Endothelial cell of umbilical vein (primary cell): ENCODE measurements at regions not wholly inside any gene's neighbourhood (a gene's known extent, or its start where the extent isn't known, plus 50 kb on each side); places are given as distances from the start of the nearest gene placed in this dataset.

Experiments used
- BruUV-seq: library from RNA; stranded (reverse); fragments of 400-500 nt; replicated peaks from 2 replicates; lab custom pipeline; 2021; lab: Mats Ljungman, UMichigan
- CTCF ChIA-PET: fragments of 300-600, 350-600 bp; sonication (Branson Sonifier 250); formaldehyde crosslinking; loops from one replicate; lab custom pipeline; 2021; ENCODE audit warnings: antibody characterized with exemption, inconsistent platforms; lab: Charles Lee
- POLR2A ChIA-PET: fragments of 300-600, 350-600 bp; sonication (Branson Sonifier 250); formaldehyde crosslinking; loops from one replicate; lab custom pipeline; 2021; ENCODE audit warnings: antibody characterized with exemption, inconsistent platforms; lab: Charles Lee
- DNase-seq: peaks from one replicate; pipeline ENCODE4 v3.0.0-alpha.2; 2011; ENCODE audit warnings: low read depth, low spot score
- FAIRE-seq: peaks from 2 replicates; lab custom pipeline; 2011; peaks lifted over from hg19 to GRCh38; lab: Jason Lieb, UNC
- H2AFZ ChIP-seq: 2 replicates; pipeline ENCODE4 v1.6.0; 2012; ENCODE audit warnings: low read depth, low read length, control low read depth, inconsistent platforms
- H3K27ac ChIP-seq: 2 replicates; pipeline ENCODE4 v1.5.1; 2011; ENCODE audit warnings: low read depth, mild to moderate bottlenecking, control low read depth, low read length, moderate library complexity; ENCODE audit not compliant: insufficient read depth
- H3K27me3 ChIP-seq, 2 experiments: 2 replicates each; pipeline versions ENCODE4 v1.6.0 to v1.6.1; 2011; ENCODE audit warnings: low read length in 2 of 2, mixed read lengths in 1 of 2; ENCODE audit not compliant: control insufficient read depth in 2 of 2, insufficient read depth in 2 of 2
- H3K36me3 ChIP-seq, 2 experiments: 2 replicates in 1 of 2; 3 replicates in 1 of 2; pipeline ENCODE4 v1.5.1; 2011; ENCODE audit warnings: low read length in 2 of 2, mild to moderate bottlenecking in 1 of 2, moderate library complexity in 1 of 2; ENCODE audit not compliant: control insufficient read depth in 2 of 2, insufficient read depth in 2 of 2; ENCODE audit errors: extremely low read depth in 1 of 2
- H3K4me1 ChIP-seq: 3 replicates; pipeline ENCODE4 v1.5.1; 2011; ENCODE audit warnings: mild to moderate bottlenecking, low read length; ENCODE audit not compliant: control insufficient read depth, insufficient read depth; ENCODE audit errors: extremely low read depth
- H3K4me2 ChIP-seq: 2 replicates; pipeline ENCODE4 v1.6.1; 2011; ENCODE audit warnings: low read length, control low read depth, mixed read lengths; ENCODE audit not compliant: insufficient read depth
- H3K4me3 ChIP-seq, 3 experiments: fragments of 200-600 bp in 1 of 3; sonication (generic), shearing (Covaris generic) in 1 of 3; replicated peaks in 1 of 3; 2 replicates each; pipeline ENCODE4 v1.5.1; 2011 to 2016; ENCODE audit warnings: control low read depth in 3 of 3, low read length in 3 of 3, mild to moderate bottlenecking in 2 of 3, inconsistent platforms in 1 of 3, low read depth in 1 of 3, moderate library complexity in 1 of 3; ENCODE audit not compliant: insufficient read depth in 1 of 3
- H3K79me2 ChIP-seq: 2 replicates; pipeline ENCODE4 v1.6.0; 2012; ENCODE audit warnings: low read length, inconsistent platforms; ENCODE audit not compliant: control insufficient read depth, insufficient read depth
- H3K9ac ChIP-seq: replicated peaks from 2 replicates; pipeline ENCODE3; 2011; ENCODE audit warnings: low read length, control low read depth; ENCODE audit not compliant: insufficient read depth; ENCODE audit errors: extremely low read depth
- H3K9me1 ChIP-seq: replicated peaks from 3 replicates; pipeline ENCODE4 v1.6.0; 2011; ENCODE audit warnings: mild to moderate bottlenecking, low read length; ENCODE audit not compliant: control insufficient read depth, insufficient read depth; ENCODE audit errors: extremely low read depth
- H3K9me3 ChIP-seq: replicated peaks from 2 replicates; pipeline ENCODE4 v1.5.1; 2012; ENCODE audit warnings: low read length, inconsistent platforms; ENCODE audit not compliant: control insufficient read depth, insufficient read depth
- H4K20me1 ChIP-seq: replicated peaks from 2 replicates; pipeline ENCODE3; 2011; ENCODE audit warnings: mild to moderate bottlenecking, low read length; ENCODE audit not compliant: control insufficient read depth, insufficient read depth; ENCODE audit errors: extremely low read depth
- EZH2 ChIP-seq: IDR thresholded peaks from 2 replicates; pipeline ENCODE4 v1.6.1; 2012; ENCODE audit warnings: borderline replicate concordance, low read depth, mild to moderate bottlenecking, moderate library complexity, low read length, inconsistent platforms; ENCODE audit not compliant: severe bottlenecking
- FOS ChIP-seq: IDR thresholded peaks from 2 replicates; pipeline ENCODE4 v1.6.1; 2011; ENCODE audit warnings: mild to moderate bottlenecking, low read length, moderate library complexity, borderline replicate concordance; ENCODE audit not compliant: insufficient read depth
- GATA2 ChIP-seq: IDR thresholded peaks from 2 replicates; pipeline ENCODE4 v1.7.0; 2011; ENCODE audit warnings: low read depth, mild to moderate bottlenecking, moderate library complexity, mixed read lengths, low read length; ENCODE audit not compliant: insufficient read length, insufficient read depth
- JUN ChIP-seq: IDR thresholded peaks from 2 replicates; pipeline ENCODE4 v1.6.1; 2011; ENCODE audit warnings: borderline replicate concordance, low read depth; ENCODE audit not compliant: insufficient read length, insufficient read depth
- MYC ChIP-seq: IDR thresholded peaks from one replicate; pipeline ENCODE4 v1.6.1; 2011; ENCODE audit warnings: mild to moderate bottlenecking, low read depth, low read length
- POLR2A ChIP-seq: IDR thresholded peaks from 2 replicates; pipeline ENCODE4 v1.6.1; 2012; ENCODE audit warnings: low read depth, mild to moderate bottlenecking, control low read depth, low read length
- POLR2AphosphoS5 ChIP-seq: IDR thresholded peaks from 2 replicates; pipeline ENCODE4 v1.6.1; 2012; ENCODE audit warnings: low read depth, mild to moderate bottlenecking, control low read depth, low read length, moderate library complexity; ENCODE audit not compliant: insufficient read depth
- dilution Hi-C: fragments of 300-500 bp; cut with MboI; formaldehyde crosslinking; loops from one replicate; pipeline ENCODE4 v1.15.0; 2019; ENCODE audit warnings: low sequenced_read_pairs; ENCODE audit not compliant: extremely low pct_ligation_motif_present
- intact Hi-C: fragments of 100-400 bp; cut with micrococcal nuclease; formaldehyde crosslinking; loops from one replicate; pipeline ENCODE4 v1.10.0; 2022
- TF ChIP-seq, protein P1 (sequence below), 2 donors: IDR thresholded peaks; 1 replicate in 1 of 2; 2 replicates in 1 of 2; pipeline ENCODE4 v1.5.1; 2011; ENCODE audit warnings: low read length in 2 of 2, mild to moderate bottlenecking in 2 of 2, moderate library complexity in 2 of 2, control low read depth in 1 of 2, inconsistent platforms in 1 of 2, low read depth in 1 of 2; ENCODE audit not compliant: insufficient read depth in 1 of 2; ENCODE audit errors: extremely low read depth in 1 of 2
- TF ChIP-seq, protein P2 (sequence below): IDR thresholded peaks from 2 replicates; pipeline ENCODE4 v1.6.1; 2011; ENCODE audit not compliant: insufficient read depth, insufficient read length

DNA sequence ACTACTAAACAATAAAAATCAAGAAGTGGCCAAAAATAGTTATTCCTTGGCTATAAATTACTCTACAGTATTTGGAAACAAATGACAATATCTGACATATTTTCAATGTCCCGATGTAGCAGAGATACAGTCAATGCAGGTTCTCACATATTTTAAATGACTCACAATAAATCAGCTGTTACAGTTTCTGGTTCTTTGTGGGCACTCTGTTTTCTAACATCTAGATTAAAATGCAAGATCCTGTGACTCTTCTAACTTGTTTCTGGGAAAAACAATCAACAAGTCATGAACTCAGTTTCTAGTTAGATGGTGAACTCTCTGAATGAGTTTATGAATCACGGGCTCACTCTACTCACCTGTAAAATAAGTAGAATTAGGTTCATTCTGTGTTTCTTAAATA, 849.6 kb upstream of the MBL2 start:
- Histone ChIP-seq H3K4me1 (no peaks in the 10 kb centered on the region), H2AFZ (no peak overlapping the region), H3K9ac (no peak overlapping the region), H3K4me3 (no peak overlapping the region), H3K27me3 (no peaks in the 10 kb centered on the region), H3K27ac (no peak overlapping the region), H3K4me2 (no peak overlapping the region), H3K36me3 (no peaks in the 10 kb centered on the region), H3K9me1 (no peaks in the 10 kb centered on the region), H4K20me1 (no peaks in the 10 kb centered on the region), H3K79me2 (no peaks in the 10 kb centered on the region), H3K9me3 (no peaks in the 10 kb centered on the region)
- no TSS peak for BruUV-seq
- intact Hi-C loops (no loop called here), dilution Hi-C loops (no loop called here)
- POLR2A ChIA-PET: no interaction called here
- CTCF ChIA-PET: no interaction called here
- TF ChIP-seq EZH2: no peak
- DNase-seq (no peak), FAIRE-seq (no peak)

DNA sequence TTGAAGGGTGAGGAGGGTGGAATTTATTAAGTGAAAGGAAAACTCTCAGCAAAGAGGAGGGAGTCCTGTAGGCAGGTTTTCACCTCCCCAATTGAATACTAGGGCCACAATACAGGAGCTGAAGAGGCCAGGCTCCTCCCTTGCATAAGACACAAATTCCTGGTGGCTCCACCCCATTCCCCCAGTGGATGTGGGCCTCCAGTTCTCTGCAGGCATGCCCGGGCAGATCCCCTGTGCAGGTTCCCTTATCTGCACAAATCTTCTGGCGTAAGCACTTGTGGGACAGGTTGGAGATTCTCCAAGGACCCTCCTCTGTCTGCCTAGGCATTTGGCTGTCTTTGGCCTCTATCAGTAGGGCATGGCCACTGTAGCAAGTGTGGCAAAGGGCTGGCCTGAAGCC, 847.1 kb upstream of the MBL2 start:
- DNase-seq (no peak), FAIRE-seq (no peak)
- Histone ChIP-seq H3K9ac (no peak overlapping the region), H4K20me1 (no peaks in the 10 kb centered on the region), H3K4me2 (no peak overlapping the region), H3K27ac (no peak overlapping the region), H3K79me2 (no peaks in the 10 kb centered on the region), H2AFZ (no peak overlapping the region), H3K27me3 (no peaks in the 10 kb centered on the region), H3K4me3 (no peak overlapping the region), H3K36me3 (no peaks in the 10 kb centered on the region), H3K9me1 (no peaks in the 10 kb centered on the region), H3K9me3 (no peaks in the 10 kb centered on the region), H3K4me1 (no peaks in the 10 kb centered on the region)
- POLR2A ChIA-PET: no interaction called here
- CTCF ChIA-PET: interaction anchor here (0.7 kb wide), 1 partner anchor 18 kb away, joined by 3 read pairs; no protein-coding TSS in a partner anchor
- intact Hi-C loops (no loop called here), dilution Hi-C loops (no loop called here)
- TF ChIP-seq, protein P1, sequence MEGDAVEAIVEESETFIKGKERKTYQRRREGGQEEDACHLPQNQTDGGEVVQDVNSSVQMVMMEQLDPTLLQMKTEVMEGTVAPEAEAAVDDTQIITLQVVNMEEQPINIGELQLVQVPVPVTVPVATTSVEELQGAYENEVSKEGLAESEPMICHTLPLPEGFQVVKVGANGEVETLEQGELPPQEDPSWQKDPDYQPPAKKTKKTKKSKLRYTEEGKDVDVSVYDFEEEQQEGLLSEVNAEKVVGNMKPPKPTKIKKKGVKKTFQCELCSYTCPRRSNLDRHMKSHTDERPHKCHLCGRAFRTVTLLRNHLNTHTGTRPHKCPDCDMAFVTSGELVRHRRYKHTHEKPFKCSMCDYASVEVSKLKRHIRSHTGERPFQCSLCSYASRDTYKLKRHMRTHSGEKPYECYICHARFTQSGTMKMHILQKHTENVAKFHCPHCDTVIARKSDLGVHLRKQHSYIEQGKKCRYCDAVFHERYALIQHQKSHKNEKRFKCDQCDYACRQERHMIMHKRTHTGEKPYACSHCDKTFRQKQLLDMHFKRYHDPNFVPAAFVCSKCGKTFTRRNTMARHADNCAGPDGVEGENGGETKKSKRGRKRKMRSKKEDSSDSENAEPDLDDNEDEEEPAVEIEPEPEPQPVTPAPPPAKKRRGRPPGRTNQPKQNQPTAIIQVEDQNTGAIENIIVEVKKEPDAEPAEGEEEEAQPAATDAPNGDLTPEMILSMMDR (IDR thresholded peaks at IDR 0.05; ENCODE audit: extremely low read depth in 1 of 2, insufficient read depth in 1 of 2, low read depth in 1 of 2, low read length in 2 of 2): no peak
- TF ChIP-seq JUN: no peak
- TF ChIP-seq FOS: no peak
- no peak for TF ChIP-seq EZH2
- TF ChIP-seq, protein P2, sequence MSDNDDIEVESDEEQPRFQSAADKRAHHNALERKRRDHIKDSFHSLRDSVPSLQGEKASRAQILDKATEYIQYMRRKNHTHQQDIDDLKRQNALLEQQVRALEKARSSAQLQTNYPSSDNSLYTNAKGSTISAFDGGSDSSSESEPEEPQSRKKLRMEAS: no peak
- no peak for TF ChIP-seq POLR2A
- no peak for TF ChIP-seq GATA2
- no peak for TF ChIP-seq POLR2AphosphoS5
- no peak for TF ChIP-seq MYC
- no TSS peak for BruUV-seq
